NCI-H2196 (cell line): ENCODE measurements at regions not wholly inside any gene's neighbourhood (a gene's known extent, or its start where the extent isn't known, plus 50 kb on each side); places are given as distances from the start of the nearest gene placed in this dataset.
A peak's percentile ranks its signal among the peaks of the same experiment; 100 is the strongest.
"Not testable (repeated sequence)": the region's sequence is repeated elsewhere in the genome, so short reads cannot be mapped to it uniquely, and the experiment has no call there.

Source experiments
- DNase-seq: peaks from one replicate; lab custom pipeline; 2025; ENCODE audit not compliant: unreplicated experiment; lab: John Stamatoyannopoulos, UW

DNA sequence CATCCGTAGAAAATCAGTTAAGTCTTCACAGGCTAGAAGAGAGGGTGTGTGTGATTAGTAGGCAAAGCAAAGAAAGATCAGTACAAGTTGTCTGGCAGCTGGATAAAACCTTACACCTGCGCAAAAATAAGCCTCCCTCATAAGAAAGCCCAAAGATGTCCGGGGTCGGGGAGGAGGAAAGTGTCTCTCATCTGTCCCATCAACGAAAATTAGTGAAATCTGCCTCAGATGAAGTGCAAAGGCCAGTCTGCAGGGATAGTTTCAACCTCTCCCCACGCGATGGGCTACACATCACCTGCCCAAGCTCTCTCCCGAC lies 333.9 kb downstream of the SRGAP2C start:
- no peak for DNase-seq

GRCh38 chr1:121519042-121519755 lies 334.4 kb downstream of the SRGAP2C start:
- DNase-seq = no peak

DNA sequence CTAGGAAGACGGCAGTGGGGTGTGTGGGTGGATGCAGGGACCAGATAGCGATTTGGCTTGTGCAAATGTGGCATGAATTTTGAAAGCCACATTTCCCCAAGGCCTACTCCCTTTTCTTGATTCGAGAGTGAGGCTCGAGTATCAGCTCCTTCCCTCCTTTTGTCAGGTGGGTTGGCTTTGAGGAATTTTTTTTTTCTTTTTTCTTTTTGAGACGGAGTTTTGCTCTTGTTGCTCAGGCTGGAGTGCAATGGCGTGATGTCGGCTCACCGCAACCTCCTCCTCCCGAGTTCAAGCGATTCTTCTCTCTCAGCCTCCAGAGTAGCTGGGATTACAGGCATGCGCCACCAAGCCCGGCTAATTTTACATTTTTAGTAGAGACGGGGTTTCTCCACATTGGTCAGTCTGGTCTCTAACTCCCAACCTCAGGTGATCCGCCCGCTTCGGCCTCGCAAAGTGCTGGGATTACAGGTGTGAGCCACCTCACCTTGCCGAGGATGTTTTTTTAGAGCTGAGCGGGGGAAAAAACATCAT lies 335.0 kb downstream of the SRGAP2C start:
- not testable (repeated sequence) for DNase-seq

- DNase-seq = peak; percentile 3
These were observed 337.4 kb downstream of the SRGAP2C start for GRCh38 chr1:121522061-121522759.

- DNase-seq = not testable (repeated sequence)
These were observed 338.3 kb downstream of the SRGAP2C start for GRCh38 chr1:121523112-121523511.

- DNase-seq = no peak
These were observed 340.6 kb downstream of the SRGAP2C start for GRCh38 chr1:121525355-121525754.

DNA sequence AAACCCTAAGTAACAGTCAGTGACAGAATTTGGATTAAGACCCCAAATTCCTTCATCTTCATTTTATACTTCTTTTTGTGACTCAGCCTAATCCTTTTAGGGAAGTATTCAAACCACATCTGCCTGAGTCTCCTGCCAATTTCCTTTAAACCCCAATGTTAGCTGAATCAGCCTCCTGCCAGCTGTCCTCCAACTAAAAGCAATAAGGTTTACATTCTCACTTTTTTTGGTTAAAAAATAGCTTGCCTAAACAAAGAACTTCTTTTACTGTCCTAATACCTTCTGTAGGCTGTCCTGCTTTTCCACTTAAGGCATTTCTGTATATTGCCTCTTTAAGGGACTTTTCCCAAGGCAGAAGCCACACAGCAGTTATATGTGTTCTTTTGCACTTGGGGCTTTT lies 344.2 kb downstream of the SRGAP2C start:
- not testable (repeated sequence) for DNase-seq

DNA sequence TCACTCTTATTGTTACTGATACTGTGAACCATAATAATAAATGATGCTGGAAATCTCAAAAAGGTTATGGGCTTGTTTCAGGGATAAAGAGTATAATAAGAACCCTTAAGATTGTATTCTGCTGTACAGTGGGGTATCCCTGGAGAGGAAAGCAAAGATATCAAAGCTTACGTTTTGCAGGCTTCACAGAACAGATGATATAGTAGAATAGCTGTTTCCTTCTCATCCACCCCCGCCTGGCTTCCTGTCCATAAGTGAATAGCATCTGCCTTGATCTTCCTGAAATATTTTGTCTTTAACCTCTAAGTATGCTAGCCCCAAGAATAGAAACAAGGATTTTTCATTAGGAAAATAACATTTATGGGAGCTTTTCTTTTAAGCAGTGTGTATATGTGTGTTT lies 345.3 kb downstream of the SRGAP2C start:
- DNase-seq = not testable (repeated sequence)

DNA sequence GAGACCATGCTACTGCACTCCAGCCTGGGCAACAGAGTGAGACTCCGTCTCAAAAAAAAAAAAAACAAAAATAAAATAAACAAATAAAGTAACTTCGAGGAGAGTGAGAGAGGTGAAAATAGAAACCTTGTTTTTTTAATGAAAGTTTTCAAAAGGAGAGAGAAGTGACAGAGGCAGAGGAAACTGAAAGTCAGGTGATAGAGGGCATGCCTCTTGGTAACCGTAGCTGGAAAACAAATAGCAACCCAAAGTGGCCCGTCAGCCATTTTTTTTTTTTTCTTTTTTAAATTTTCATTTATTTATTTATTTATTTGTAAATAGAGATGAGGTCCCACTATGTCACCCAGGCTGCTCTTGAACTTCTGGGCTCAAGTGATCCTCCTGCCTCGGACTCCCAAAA lies 347.0 kb downstream of the SRGAP2C start:
- not testable (repeated sequence) for DNase-seq

DNA sequence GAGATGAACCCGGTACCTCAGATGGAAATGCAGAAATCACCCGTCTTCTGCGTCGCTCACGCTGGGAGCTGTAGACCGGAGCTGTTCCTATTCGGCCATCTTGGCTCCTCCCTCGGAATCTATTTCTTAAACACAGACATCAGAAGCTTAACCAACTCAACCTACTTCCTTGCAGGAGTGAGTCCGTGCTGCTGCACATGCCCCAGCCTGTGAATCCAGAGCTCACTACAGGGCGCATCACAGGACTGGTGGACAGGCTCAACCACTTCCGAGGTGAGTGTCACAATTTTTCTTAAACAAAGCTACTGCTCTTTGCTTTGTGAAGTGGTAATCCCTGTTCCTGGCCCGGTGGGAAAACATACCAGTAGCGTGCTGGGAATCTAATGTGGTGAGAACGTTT lies 353.4 kb downstream of the SRGAP2C start:
- not testable (repeated sequence) for DNase-seq

DNA sequence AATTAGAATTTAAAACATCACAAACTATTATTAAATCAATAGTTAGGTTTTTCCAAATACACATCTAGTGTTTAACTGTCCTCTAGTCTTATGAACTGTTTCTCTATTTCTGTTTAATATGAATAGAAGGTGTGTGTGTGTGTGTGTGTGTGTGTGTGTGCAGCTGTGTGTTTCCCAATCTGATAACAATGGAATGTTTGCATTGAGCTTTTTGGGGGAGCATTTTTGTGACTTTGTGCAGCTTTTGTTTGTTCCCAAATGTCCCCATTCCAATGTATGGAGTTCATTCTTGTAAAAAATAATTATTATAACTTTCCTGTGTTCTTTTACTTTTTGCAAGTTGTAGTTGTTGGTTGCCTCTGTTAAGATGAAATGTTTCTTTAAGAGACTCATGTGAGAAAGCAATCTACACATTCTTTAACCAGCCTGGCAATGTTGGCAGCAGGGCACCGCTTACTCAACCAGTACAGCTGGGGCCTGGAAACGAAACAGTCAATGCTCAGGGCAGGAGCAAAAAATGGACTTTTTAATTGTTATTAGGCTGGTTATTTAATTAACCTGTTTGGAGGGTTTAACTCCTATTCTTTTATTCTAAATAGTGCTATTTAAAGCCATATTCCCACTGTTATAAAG lies 354.3 kb downstream of the SRGAP2C start:
- DNase-seq = no peak

- DNase-seq = not testable (repeated sequence)
These were observed 359.2 kb downstream of the SRGAP2C start for GRCh38 chr1:121543988-121544387.

DNA sequence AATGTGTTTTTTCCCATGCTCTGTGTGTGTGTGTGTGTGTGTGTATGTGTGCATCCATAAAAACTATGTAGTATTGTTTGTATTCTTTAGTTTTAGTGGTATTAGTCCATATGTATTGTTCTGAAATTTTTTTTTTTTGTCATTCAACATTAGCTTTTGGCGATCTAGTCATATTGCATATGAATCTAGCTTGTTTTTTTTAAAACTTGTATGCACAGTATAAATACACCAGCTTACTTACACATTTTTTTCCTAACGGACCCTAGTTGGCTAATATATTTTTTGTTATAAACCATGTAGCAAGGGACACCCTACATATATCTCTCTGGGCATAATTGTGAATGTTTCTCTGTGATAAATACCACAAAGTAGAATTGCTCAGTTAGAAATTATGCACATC lies 359.7 kb downstream of the SRGAP2C start:
- no peak for DNase-seq

GRCh38 chr1:121545899-121546298 lies 361.1 kb downstream of the SRGAP2C start:
- not testable (repeated sequence) for DNase-seq

- no peak for DNase-seq
These were observed 362.2 kb downstream of the SRGAP2C start for GRCh38 chr1:121546830-121547591.

DNA sequence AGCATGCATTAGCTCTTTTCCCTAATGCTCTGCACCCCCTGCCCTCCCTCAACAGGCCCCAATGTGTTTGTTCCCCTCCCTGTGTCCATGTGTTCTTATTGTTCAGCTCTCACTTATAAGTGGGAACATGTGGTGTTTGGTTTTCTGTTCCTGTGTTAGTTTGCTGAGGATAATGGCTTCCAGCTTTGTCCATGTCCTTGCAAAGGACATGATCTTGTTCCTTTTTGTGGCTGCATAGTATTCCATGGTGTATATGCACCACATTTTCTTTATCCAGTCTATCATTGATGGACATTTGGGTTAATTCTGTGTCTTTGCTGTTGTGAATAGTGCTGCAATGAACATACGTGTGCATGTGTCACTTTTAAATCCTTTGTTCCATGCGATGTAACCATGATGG lies 363.0 kb downstream of the SRGAP2C start:
- DNase-seq = not testable (repeated sequence)

- DNase-seq = not testable (repeated sequence)
These were observed 366.0 kb downstream of the SRGAP2C start for GRCh38 chr1:121550817-121551216.

GRCh38 chr1:121551491-121551890 lies 366.7 kb downstream of the SRGAP2C start:
- DNase-seq = not testable (repeated sequence)

- DNase-seq = not testable (repeated sequence)
These were observed 371.8 kb downstream of the SRGAP2C start for GRCh38 chr1:121556560-121556959.

DNA sequence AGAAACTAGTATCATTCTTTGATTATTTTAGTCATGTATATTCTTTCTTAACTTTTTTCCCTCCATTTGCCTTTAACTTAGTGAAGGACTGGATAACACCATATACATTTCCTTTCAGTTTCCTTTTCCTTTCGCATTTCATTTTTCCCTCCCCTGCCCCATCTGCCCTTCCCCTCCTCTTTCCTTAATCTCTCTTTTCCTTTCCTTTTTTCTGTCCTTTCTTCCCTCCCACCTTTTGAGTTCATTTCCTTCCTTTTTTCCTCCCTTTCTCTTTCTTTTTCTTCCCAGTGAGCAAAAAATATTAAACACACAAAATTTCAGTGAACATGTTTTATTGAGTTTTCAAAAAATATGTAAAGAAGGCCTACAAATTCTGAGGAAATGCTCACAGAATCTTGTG lies 373.3 kb downstream of the SRGAP2C start:
- DNase-seq = not testable (repeated sequence)

GRCh38 chr1:121558514-121558913 lies 373.7 kb downstream of the SRGAP2C start:
- no peak for DNase-seq
